T47D (cell line): ENCODE measurements at regions not wholly inside any gene's neighbourhood (a gene's known extent, or its start where the extent isn't known, plus 50 kb on each side); places are given as distances from the start of the nearest gene placed in this dataset.
A peak's percentile ranks its signal among the peaks of the same experiment; 100 is the strongest.
"Not testable (repeated sequence)": the region's sequence is repeated elsewhere in the genome, so short reads cannot be mapped to it uniquely, and the experiment has no call there.

ENCODE experiments used
- DNase-seq, 2 experiments: peaks; one replicate each; pipeline versions ENCODE4 v3.0.0 to v3.0.0-alpha.2; 2011 to 2012; ENCODE audit warnings: low read depth in 1 of 2, low spot score in 1 of 2
- JUND ChIP-seq: IDR thresholded peaks from 2 replicates; pipeline ENCODE4 v1.6.1; 2012; ENCODE audit warnings: low read depth
- in situ Hi-C: cut with HindIII; loops from 2 replicates; pipeline ENCODE4 v1.10.0; 2016; ENCODE audit warnings: low sequenced_read_pairs, low pct_unique_long_range_greater_than_20kb

DNA sequence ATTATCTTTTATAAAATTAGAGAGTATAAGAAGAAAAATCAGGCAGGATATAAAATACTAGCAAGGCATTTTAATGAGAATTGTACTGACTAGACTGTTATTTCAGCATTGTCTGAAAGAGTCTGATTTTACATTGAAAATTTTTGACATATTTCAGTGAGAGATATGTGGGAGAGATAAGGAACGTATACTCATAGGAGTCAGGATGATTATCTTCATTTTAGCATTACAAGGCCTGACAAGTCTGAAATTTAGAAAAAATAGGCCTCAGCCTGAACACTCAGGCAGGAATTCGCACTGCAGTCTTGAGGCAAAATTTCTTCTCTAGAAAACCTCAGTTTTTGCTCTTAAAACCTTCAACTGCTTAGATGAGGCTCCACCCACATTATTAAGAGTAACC, 386.0 kb downstream of the HGF start:
- no peak for TF ChIP-seq JUND
- DNase-seq: no peak
- in situ Hi-C loops: no loop called here

- in situ Hi-C loops: not testable (repeated sequence)
These were observed 395.2 kb downstream of the HGF start for GRCh38 chr7:81374641-81375040.

GRCh38 chr7:81370822-81371221, 399.0 kb downstream of the HGF start:
- in situ Hi-C loops: no loop called here
- TF ChIP-seq JUND: no peak
- DNase-seq: no peak

More at GRCh38 chr7:81374641-81375040, 395.2 kb downstream of the HGF start:
- peak in 1 of 2 experiments; percentile 32 for DNase-seq

- no peak for DNase-seq
- no peak for TF ChIP-seq JUND
- in situ Hi-C loops: no loop called here
These were observed 402.4 kb downstream of the HGF start for GRCh38 chr7:81367326-81367931.

GRCh38 chr7:81366546-81366945, 403.3 kb downstream of the HGF start:
- in situ Hi-C loops: no loop called here

DNA sequence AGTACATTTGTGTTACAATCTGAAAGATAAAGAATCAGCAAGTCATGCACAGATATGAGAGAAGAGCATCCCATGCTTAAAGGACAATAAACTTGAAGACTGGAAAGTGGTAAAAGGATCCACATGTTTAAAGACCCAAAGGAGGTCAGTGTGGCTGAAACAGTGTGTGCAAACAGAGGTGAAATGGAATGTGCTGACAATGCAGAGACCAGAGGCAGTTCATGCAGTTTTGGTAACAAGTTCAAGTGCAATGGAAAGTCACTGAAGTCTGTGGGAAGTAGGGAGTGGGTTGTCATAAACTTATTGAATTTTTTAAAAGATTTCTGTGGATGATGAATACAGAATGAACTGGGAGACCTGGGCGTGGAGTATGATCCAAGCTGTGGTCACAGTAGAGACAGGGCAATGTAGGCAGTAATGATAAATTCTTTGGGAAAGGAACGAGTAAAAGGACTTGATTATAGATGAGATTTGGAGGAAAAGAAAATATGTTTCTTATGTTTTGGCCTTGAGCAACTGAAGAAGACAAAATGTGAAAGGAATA, 408.0 kb downstream of the HGF start:
- in situ Hi-C loops: no loop called here
- peak in 1 of 2 experiments; percentile 33 for DNase-seq
- no peak for TF ChIP-seq JUND

More at GRCh38 chr7:81366546-81366945, 403.3 kb downstream of the HGF start:
- no peak for DNase-seq
- TF ChIP-seq JUND: no peak

GRCh38 chr7:81355911-81356310, 413.9 kb downstream of the HGF start:
- no peak for TF ChIP-seq JUND
- in situ Hi-C loops: no loop called here
- DNase-seq: no peak

GRCh38 chr7:81349044-81349443, 420.8 kb downstream of the HGF start:
- in situ Hi-C loops: no loop called here

GRCh38 chr7:81339946-81340345, 421.1 kb upstream of the SEMA3C start:
- no peak for TF ChIP-seq JUND
- in situ Hi-C loops: no loop called here
- no peak for DNase-seq

More at GRCh38 chr7:81349044-81349443, 420.8 kb downstream of the HGF start:
- no peak for TF ChIP-seq JUND
- DNase-seq: no peak

DNA sequence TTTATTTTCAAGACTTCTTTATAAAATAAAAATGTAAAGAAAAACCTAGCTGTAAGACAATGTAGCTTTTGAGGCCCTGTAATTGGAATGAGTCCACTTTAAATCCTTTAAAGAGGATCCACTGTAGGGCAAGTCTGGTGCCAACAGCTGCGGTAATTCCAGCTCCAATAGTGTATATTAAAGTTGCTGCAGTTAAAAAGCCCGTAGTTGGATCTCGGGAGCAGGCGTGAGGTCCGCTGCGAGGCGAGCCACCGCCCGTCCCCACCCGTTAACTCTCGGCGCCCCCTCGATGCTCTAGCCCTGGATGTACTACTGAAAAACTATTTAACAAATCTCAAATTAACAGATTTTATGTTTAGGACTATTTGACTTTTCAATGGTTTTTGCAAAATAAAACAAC, 414.7 kb upstream of the SEMA3C start:
- in situ Hi-C loops: no loop called here
- DNase-seq: no peak
- no peak for TF ChIP-seq JUND

DNA sequence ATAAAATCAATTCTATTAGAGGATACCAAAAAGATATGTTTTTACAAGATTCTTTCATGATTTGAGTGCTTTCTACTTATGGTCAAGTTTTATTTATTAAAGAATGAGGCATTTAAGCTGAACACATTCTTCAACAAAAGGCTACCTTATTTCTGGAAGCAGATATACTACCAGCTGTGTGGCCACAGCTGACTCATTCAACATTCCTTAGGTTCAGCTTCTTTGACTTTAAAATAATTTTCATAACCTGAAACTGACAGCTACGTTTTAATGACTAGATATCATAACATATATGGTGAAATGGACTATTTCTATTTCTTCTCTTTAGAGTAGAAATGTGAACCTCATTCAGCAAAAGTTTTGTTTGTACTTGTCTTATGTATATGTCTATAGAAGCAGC, 414.2 kb upstream of the SEMA3C start:
- TF ChIP-seq JUND: no peak
- in situ Hi-C loops: no loop called here
- no peak for DNase-seq

DNA sequence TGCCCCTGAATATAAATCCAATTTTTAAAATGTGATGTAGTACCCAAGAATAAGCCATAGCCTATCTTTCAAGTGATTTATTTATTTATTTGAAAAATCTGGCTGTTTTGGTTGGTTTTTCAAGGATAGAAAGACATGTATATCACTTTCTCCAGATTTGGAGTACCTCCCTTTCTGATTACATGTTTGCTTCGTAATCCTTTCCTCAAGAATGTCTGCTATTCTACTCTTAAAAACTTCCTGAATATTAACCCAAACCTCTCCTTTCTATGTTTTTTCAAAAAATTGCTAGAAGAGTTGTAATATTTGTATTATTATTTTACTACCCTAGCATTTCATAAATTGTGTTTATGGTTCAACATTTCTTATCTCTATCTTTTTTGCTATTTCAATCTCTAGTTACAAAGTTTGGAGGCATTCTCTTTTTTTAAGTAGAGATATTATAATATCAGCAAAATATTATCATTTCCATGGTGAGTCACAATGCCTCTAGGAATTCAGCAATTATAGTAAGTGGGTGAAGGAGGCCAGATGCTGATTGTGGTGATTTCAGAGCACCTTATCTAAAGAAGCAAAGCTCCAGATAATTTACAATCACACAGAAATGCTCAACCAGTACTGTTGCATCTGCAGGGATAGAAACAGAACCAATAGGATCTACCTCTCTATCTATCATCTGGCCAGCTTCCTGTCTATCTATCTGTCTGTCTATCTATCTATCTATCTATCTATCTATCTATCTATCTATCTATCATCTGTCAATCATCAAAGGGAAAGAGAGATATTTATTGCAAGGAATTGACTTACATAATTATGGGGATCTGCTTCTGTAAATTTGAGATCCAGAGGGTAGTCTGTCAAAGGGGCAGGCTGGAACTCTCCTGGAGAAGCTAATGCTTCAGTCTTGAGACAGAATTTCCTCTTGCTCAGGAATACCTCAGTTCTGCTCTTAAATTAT, 412.5 kb upstream of the SEMA3C start:
- no peak for TF ChIP-seq JUND

DNA sequence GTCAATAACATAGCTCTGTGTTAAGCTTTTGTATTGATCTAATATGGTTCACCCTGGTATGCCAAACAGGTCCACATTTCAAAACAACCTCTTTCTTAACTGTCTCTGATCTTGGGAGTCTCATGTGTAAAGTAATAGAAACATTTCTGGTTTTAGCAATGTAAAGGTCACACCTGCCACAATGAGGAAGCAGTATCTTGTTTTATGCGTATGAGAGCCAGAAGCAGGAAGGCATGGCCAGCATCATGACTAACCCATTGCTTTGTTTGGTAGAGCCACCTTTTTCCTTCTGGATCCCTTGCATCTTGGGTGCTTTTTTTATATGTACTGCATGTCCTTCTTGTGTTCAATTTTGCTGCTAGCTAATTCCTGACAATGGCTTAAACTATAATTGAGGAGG, 411.3 kb upstream of the SEMA3C start:
- no peak for DNase-seq
- in situ Hi-C loops: no loop called here
- TF ChIP-seq JUND: no peak

More for the DNA sequence above, 412.5 kb upstream of the SEMA3C start:
- DNase-seq: no peak
- in situ Hi-C loops: no loop called here
